Tongue (tissue), 1 donor: ENCODE measurements at regions not wholly inside any gene's neighbourhood (a gene's known extent, or its start where the extent isn't known, plus 50 kb on each side); places are given as distances from the start of the nearest gene placed in this dataset.

Source experiments
- DNase-seq: peaks from one replicate; pipeline ENCODE4 v3.0.0-alpha.2; 2015

DNA sequence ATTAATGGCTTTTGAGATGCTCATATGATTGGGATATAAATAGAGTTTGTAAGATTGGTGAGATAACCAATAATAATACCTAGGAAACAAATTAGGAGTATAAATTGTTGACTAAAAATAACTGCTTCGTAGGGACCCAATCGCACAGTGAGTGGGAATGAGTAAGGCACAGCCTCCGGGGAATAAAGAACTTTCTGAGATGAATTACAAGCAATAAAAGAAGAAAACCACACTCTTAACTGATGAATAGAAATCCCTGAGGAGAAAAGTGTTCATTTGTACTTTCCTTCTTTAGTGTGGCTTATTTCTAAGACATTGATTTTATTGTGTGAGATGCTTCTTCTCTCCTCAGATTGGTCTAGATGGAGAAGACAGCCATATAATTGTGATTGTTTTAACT is 443.4 kb upstream of the PRMT6 start:
- DNase-seq: no peak

- DNase-seq: no peak
Measured at GRCh38 chr1:106613861-106614260, 442.6 kb upstream of the PRMT6 start.

DNA sequence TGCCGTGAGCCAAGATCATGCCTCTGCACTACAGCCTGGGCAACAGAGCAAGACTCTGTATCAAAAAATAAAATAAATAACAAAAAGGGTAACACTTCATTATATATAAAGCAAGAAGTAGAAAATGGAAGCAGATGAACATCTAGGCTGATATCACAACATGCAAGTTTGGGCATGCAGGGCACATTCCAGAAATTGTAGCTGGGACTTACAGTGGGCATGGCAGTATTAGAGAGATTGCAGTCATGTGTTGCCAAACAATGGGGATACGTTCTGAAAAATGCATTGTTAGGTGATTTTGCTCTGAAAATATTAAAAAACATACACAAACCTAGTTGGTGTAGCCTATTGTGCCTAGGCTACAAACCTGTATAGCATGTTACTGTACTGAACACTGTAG is 441.0 kb upstream of the PRMT6 start:
- DNase-seq: no peak

- DNase-seq: no peak
Measured at GRCh38 chr1:106619080-106619826, 437.2 kb upstream of the PRMT6 start.

DNA sequence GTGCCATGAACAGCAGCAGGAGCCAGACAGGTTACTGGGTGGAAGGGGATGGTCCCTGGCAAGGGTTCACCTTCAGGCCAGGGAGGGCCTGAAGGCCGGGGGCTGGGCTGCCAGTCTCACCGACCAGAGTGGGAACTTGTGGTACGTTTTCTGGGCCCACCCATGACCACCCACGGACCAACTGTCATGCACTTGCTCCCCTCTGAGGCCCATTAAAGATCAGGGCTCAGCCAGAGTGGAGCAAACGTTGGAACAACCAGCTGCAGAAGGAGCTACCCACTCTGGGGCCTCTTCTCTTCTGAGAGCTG is 436.7 kb upstream of the PRMT6 start:
- no peak for DNase-seq

DNA sequence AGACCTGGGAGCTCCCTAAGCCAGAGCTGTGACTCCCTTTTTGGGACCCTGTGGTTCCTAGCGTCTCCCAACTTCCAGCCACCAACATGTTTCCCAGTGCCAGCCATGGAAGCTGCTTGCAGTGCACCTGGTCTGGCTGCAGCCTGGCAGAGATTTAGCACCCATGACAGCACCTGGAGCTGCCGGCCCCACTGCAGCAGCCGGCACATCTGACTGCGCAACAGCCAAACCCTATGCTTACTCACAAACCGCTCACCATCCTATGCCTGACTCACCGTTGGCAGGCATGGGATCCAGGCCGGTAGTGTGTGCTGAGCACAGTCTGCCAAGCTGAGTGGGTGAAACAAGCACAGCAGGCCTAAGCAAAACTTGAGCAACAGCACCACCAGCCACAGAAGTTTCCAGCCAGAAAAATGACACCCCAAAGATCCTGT is 435.9 kb upstream of the PRMT6 start:
- no peak for DNase-seq

DNA sequence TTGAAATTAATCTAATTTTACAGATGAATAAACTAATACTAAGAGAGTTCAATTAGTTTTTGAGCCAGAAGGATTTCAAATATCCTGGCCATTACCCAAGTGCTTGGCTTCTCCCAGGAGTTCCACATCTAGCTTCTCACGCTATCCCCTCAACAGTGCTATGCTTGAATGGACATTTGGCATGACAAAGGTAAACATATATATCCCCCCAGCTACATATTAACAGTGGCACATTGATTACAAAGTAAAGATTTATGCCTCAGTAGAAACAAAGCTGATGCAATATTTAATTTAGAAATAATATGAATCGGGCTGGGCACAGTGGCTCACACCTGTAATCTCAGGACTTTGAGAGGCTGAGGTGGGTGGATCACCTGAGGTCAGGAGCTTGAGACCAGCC is 434.6 kb upstream of the PRMT6 start:
- no peak for DNase-seq

GRCh38 chr1:106637566-106637965 is 418.9 kb upstream of the PRMT6 start:
- DNase-seq: no peak

GRCh38 chr1:106646261-106646784 is 410.2 kb upstream of the PRMT6 start:
- no peak for DNase-seq

DNA sequence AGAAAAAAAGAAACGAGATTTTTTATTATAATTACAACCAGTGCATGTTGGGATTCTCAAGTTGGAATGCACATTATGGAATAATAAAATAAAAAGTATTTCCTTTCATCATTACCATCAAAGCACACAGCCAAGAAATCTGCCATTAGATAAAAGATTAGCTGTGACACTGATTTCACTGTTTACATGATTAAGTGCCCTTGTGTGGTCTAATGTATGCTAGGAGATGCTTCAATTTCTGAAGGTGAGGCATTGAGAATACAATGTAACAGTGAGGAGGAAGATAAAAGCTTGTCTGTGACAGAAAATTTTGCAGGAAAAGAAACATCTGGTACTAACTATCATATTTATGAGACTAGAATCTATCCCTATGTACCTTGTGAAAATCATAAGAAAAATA is 409.7 kb upstream of the PRMT6 start:
- no peak for DNase-seq

GRCh38 chr1:106651028-106651762 is 405.3 kb upstream of the PRMT6 start:
- DNase-seq: no peak

DNA sequence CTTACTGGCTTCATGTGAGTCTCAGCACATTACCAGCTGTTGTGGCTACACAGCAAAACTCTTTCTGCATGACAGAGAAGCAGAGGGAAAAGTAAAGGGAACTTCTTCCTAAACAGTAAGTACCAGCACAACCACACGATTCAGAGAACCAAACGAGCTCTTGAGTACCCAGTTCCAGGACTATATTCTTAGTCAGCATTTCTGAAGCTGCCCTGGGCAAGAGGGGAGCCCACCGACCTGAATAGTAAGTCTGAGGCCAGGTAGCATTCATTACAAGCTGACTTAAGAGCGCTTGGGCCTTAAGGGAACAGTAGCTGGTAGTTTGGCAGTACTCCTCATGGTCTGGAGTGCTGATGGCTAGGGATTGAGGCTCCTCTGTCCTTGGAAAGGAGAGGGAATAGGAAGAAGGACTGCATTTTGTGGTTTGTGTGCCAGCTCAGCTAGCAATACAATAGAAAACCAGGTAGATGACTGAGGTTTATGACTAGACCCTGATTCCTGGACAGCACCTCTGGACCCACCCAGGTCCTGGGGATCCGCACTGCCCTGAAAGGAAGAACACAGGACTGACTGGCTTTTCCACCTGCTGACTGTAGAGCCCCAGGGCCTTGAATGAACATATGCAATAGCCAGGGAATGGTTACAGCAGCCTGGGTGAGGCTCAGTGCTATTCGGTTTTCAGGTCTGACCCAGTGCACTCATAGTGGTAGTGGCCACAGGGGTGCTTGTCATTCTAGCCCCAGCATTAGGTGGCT is 396.8 kb upstream of the PRMT6 start:
- no peak for DNase-seq

GRCh38 chr1:106675558-106675957 is 380.9 kb upstream of the PRMT6 start:
- no peak for DNase-seq

- DNase-seq: no peak
Measured at GRCh38 chr1:106676021-106676420, 380.5 kb upstream of the PRMT6 start.

- no peak for DNase-seq
Measured at GRCh38 chr1:106677181-106677580, 379.3 kb upstream of the PRMT6 start.

DNA sequence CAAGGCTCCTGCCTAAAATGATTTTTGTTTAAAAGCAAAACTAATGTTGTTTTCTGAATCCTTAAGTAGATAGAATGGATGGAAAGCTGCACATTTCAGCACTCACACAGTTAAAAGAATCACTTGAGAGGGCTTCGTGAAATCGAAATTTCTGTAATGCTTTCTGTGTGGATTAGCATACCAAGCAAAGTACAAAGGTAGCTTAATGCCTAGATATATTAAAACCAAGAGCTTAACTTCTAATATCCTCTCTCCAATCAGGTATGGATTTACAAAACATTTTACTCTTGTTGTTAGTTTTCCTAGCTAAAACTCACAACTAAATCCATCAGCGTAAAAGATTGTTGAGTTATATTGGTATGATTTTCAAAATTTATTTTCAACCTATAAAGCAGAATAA is 378.8 kb upstream of the PRMT6 start:
- DNase-seq: no peak

DNA sequence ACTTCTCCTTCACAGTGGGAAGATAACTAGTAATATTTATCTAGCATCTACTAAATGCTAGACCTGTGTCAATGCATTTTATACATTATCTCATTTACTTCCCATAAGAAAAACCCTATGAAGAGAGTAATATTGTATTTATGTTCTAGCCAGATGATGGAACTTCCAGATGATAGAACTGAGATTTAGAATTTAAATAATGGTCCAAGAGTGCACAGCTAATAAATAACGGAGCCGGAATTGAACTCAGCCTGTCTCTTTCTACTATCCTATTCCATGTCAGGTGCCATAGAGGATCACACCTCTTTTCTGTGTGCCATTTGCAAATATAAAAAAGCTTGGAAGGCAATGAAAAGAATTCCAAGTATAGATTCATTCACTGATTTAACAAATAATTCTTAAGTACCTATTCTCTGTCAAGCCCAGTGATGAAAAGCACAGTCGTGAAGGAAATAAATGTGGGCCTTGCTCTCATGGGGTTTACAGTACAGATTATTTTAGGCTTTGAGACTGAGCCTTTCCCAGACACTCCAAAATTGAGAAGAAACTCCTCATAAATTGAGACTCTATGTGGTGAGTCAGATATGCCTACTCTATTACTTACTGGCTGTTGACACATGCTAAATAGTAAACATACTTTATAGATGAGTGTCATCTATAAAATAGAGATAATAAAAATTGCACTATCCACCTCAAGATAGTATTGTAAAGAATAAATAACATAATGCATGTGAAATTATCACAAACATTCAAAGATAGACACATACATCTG is 378.0 kb upstream of the PRMT6 start:
- DNase-seq: no peak

- no peak for DNase-seq
Measured at GRCh38 chr1:106680216-106680615, 376.3 kb upstream of the PRMT6 start.

DNA sequence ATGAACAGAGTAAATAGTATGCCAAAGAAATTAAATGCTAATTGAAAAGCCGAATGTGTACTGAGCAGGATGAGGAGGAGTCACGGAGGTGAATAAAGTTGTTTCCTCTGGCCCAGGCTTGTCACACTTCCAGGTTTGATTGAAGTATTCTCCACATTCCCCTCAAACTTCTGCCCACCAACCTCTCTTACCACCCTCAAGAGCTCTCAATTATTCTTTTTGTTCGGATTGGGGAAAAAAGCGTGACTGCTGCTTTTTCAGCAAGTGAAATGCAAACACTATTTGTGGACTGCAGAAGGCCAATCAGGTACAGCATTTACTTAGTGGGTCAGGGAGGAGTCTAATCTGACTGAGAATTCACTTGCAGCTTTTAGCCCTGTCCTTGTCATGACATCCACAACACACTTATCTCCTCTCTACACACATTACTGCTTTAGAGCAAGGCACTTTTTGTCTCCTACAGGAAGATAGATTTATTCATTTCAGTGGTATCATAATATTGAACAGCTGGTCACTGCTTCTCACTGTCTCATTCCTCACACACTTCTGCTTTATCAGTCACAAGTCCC is 375.6 kb upstream of the PRMT6 start:
- DNase-seq: no peak

DNA sequence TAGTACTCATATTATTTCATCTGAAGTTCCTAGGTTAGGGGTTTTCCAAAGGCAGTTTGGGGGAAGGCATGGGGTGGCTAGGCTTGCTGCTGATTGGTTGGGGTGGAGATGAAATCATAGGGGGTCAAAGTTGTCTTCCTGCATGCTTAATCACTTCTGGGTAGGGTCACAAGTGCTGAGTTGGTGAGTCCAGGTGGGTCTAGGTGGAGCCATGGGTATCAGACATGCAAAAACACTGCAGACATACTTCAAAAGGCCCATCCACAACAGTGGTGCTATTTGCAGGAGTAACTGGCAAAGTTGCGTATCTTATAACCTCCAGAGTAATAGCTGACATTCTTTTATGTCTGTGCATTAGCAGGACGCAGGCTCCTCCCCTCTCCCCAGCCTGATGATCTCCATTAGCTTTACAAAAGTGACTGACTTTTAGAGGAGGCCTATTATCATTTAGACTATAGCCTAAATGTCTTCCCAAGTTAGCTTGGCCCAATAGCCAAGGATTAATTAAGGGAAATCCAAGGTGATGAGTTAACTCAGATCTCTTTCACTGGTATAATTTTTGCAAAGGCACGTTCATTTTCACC is 374.4 kb upstream of the PRMT6 start:
- DNase-seq: no peak

GRCh38 chr1:106688446-106688845 is 368.0 kb upstream of the PRMT6 start:
- DNase-seq: no peak

DNA sequence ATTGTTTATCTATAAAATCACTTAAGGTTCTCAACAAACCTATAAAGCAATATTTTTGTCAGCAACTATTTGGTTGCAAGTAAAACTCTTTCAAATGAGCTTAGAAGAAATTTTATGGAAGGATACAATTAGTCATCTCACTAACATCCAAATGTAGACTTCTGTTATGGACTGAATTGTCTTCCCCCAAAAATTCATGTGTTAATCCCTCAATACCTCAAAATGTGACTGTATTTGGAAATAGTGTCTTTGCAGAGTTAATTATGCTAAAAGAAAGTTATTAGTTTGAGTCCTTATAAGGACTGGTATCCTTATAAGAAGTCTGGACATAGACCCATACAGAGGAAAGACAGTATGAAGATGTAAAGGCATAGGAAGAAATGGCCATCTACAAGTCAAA is 357.8 kb upstream of the PRMT6 start:
- DNase-seq: no peak
